ENCODE measurements at regions not wholly inside any gene's neighbourhood (a gene's known extent, or its start where the extent isn't known, plus 50 kb on each side); places are given as distances from the start of the nearest gene placed in this dataset.

DNA sequence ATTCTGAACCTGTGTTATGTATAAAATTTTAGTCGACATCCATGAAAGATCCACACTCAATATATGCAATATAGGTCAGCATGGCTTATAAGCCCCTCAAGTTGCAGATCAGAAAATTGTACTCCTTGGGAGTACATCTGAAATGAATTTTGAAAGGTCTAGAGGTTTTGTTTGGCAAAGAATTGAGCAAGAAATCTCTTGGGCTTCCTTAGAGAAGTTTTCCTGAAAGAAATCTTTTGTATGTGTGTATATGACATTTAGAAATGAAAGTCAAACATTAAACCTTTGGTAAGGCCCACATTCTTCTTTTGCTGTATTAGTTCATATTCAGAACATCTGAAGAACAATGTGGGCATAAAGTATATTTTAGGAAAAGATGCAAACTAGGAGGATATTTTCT is 1006.6 kb downstream of the NAALADL2 start:
- no peak for TF ChIP-seq POLR2A (IDR thresholded peaks at IDR 0.05)
- TF ChIP-seq, protein P1, sequence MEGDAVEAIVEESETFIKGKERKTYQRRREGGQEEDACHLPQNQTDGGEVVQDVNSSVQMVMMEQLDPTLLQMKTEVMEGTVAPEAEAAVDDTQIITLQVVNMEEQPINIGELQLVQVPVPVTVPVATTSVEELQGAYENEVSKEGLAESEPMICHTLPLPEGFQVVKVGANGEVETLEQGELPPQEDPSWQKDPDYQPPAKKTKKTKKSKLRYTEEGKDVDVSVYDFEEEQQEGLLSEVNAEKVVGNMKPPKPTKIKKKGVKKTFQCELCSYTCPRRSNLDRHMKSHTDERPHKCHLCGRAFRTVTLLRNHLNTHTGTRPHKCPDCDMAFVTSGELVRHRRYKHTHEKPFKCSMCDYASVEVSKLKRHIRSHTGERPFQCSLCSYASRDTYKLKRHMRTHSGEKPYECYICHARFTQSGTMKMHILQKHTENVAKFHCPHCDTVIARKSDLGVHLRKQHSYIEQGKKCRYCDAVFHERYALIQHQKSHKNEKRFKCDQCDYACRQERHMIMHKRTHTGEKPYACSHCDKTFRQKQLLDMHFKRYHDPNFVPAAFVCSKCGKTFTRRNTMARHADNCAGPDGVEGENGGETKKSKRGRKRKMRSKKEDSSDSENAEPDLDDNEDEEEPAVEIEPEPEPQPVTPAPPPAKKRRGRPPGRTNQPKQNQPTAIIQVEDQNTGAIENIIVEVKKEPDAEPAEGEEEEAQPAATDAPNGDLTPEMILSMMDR (IDR thresholded peaks at IDR 0.05) = no peak
